GM18873 (cell line): ENCODE measurements at regions not wholly inside any gene's neighbourhood (a gene's known extent, or its start where the extent isn't known, plus 50 kb on each side); places are given as distances from the start of the nearest gene placed in this dataset.

Experiments used
- ATAC-seq: cut with Tn5 transposase; IDR thresholded peaks from one replicate; pipeline ENCODE4 v1.9.1; 2021; ENCODE audit warnings: mild to moderate bottlenecking, moderate library complexity, moderate number of reproducible peaks; ENCODE audit not compliant: unreplicated experiment, low FRiP score

DNA sequence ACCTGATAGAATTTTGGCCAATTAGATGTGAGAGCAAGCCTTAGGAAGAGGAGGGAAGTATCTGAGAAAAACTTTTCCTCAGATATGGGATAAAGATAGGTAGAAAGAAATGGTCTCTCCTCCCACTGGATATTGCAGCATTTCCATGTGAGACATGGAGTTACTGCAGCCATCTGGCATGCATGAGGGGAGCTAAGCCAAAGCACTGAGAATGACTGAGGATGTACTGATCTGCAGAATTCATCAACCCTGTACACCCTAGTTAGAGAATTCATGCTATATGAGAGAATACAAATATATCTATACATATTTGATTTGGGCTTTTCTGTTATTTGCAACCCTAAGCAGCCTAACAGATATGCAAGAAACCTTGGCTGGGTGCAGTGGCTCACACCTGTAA, 52.5 kb upstream of the RPL34 start:
- ATAC-seq, result no peak

DNA sequence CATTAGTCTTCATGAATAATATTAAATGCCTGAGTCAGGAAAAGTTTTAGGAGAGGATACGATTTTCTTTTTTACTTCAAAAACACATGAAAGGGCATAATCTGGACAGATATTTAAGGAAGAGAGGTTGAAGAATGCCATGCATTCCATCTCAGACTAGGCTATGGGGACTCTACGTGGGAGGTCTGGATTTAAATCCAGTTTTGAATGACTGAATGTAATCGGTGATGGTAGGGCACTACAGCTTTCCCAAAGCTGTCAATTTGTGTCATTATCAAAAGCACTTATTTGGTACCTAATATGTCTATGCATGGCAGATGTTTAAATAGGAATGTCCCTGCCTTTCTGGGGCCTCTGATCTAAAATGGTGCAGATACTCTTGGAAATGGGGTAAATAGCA, 59.3 kb upstream of the RPL34 start:
- no peak for ATAC-seq

GRCh38 chr4:108560616-108561015, 59.8 kb upstream of the RPL34 start:
- ATAC-seq, result no peak

DNA sequence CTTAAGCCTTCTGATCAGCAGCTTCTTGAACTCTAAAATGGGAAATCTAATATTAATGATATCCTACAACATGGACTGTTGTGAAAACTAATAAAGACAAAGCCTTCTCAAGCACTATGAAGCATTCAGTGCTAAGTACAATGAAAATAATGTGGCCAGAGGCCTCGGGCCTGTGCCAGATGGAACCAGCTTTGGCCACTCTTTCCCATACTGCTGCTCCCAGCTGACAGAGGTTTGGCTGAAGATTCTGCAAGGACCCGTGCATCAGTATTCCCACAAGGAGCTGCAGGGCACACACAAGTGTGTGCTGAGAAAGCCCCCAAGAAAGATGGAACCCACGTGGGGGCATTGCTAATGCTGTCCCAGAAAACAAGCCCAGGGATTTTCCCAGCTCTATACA, 60.5 kb upstream of the RPL34 start:
- ATAC-seq, result no peak

DNA sequence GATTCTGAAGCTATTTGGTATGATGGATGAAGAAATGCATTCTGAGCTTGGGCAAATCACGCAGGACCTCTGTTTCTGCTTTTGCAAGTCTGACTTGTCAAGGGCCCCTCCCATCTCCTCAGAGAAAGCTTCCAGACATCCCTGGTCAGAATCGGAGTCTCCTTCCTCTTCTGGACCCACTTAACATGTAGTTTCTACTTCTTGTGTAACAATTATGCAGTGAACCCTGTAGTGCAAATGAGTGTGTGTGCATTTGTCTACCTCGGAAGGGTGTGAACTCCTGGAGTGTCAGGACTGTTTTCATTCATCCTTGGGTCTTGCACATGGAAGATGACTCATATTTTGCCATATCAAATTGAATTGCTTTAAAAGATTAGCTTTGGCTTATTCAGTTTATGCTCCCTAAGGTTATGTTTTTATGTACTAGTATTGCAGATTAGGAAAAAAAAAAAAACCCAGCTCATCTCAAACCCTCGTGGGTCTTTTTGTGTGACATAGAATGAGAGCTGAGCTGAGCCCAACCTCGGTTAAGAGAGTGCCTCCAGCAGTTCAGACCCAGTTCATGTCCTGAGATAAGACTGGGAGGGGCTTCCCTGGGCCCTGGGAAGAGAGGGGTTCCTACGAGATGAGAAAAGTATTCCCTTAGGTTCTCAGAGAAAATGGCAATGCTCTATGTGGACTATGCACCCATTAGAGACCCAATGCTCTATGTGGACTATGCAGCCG, 61.1 kb upstream of the RPL34 start:
- no peak for ATAC-seq

DNA sequence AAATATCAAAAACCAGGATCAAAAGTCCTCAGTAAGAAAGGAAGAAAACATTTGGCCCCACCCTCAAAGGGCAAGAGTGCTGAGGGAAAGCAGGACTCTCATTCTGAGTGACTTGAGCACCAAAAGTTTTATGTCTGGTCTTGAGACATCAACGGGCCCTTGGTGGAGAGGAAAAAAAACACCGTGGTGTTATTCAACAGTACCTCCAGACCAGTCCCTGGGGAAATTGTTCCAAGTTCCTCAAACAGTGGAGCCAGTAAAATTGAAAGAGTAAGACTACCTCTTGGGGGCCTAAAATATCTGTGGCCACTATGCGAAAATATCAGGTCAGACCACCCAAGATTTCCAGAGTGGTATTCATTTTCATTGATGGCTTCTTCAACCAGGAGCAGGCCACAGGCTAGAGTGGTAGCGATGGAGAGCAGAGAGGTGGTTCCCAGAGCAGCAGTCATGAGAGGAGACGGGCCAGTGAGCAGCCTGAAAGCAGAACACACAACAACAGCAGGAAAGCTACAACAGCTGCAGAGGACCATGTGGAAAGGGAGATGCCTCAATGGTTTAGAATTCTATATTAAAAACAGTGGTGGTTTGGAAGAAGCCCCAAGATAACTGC, 63.7 kb upstream of the RPL34 start:
- ATAC-seq, result peak; percentile 55

GRCh38 chr4:108556166-108556565, 64.2 kb upstream of the RPL34 start:
- no peak for ATAC-seq

DNA sequence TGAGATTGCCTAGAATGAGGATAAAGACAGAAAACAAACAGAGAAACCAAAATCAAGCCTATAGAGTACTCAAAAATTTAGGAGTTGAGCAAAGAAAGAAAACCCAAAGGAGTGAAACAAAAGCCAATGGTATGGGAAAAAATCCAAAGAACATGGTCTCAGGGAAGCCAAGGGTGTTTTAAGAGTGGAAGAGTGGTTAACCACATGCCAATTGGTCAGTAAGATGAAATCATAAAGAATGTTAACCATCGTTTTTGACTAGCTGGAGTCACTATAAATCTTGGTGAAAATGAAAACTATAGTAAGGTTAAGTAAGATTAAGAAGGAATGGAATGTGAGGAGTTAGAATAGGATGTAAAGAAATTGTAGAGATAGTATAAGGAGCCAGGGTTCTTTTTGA, 64.7 kb upstream of the RPL34 start:
- no peak for ATAC-seq

DNA sequence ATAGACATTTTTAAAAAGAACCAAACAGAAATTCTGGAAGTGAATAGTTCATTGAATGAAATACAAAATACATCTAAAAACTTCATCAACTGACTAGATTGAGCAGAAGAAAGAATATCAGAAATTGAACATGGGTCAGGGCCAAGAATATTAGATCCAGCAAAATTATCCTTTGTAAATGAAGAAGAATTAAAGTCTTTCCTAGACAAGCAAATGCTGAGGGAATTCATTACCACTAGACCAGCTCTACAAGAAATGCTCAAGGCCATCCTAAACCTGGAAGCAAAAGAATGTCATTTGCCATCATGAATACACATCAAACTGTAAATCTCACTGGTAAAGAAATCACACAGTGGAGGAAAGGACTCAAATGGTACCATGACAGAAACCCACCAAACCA, 72.7 kb upstream of the RPL34 start:
- ATAC-seq, result no peak

DNA sequence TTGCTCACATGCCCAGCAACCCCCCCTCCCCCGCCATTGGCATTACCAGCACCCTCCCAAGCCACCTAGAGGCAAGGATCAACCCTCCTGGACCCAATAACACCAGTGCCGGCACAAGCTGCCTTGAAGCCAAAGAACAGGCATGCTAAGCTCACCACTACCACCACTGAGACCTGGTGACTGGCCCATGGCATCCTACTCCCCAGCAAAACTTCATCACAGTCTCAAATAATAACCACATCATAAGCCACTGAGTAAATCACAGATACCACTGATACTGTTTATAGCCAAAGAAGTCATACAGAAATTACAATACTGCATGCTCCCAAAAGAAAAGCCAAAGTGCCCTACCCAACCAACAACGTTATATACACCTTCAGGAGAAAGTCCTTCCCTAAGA, 73.6 kb upstream of the RPL34 start:
- no peak for ATAC-seq

GRCh38 chr4:108544481-108544880, 75.9 kb upstream of the RPL34 start:
- ATAC-seq, result no peak

- no peak for ATAC-seq
These were observed 76.9 kb upstream of the RPL34 start for GRCh38 chr4:108543359-108543968.

GRCh38 chr4:108540536-108540935, 79.8 kb upstream of the RPL34 start:
- ATAC-seq, result no peak

- ATAC-seq, result no peak
These were observed 83.8 kb upstream of the RPL34 start for GRCh38 chr4:108536577-108536976.

GRCh38 chr4:108535757-108536156, 84.6 kb upstream of the RPL34 start:
- ATAC-seq, result no peak

DNA sequence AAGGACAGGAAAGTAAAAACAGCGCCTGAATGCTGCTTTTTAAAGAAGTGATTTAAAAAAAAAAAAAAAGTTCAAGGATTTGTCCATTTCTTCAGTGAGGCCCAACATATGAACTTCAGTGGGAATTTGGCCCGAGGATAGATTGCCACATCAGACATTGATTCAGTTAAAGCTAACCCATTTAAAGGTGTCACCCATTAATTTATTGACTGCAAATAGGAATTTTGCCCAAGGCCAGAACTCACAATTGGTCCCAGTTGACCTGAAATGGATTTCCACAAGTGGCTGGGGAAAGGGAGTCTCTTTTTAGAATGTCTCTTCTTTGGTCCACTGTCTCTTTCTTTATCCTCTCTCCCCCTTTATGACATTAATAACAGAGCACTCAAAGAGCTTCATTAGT, 86.5 kb upstream of the RPL34 start:
- ATAC-seq, result no peak

DNA sequence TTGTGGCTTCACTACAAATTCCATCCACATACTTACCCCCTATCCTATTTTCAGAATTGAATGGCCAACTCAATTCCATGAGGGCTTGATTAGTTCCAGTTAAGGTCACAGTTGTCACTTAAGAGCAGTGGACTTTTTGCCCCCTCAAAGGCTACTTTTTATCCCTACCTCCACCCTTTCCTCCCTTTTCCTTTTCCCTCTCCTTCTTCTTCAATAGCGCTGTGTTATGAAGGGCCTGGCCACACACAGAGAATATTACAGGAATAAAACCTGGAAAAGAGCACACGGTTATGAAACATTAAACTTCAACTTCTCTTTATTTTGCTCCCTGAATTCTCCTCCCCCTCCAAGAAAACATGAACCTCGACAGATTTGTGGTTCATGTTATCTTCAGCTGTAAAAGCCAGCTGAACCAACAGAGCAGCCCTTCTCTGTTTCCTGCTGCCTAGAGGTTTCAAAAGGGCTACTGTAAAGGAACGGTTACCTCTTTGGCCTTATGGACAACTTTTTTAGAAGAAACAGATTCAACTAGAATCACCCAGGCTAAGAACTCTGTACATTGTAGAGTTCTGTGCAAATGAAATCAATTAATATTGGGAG, 87.0 kb upstream of the RPL34 start:
- ATAC-seq, result no peak

- ATAC-seq, result no peak
These were observed 87.6 kb upstream of the RPL34 start for GRCh38 chr4:108532738-108533137.

DNA sequence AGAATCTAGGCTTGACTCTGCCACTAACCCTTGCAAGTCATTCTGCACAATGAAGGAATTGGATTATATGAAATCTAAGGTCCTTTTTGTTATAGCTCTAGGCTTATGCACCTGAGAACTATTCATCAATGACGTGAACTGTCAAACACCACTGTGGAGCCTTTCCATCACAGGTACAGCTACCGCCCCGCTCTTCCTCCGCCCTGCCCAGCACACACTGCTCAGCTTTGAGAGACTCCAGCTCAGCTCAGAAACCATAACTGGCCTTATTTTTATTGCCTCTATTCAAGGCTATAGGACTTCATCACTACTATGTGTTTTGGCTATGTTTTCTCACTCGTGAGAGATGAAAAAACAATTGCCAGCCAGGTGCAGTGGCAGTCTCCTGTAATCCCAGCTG, 88.2 kb upstream of the RPL34 start:
- no peak for ATAC-seq

- ATAC-seq, result no peak
These were observed 88.9 kb upstream of the RPL34 start for GRCh38 chr4:108531461-108531860.

- ATAC-seq, result no peak
These were observed 90.1 kb upstream of the RPL34 start for GRCh38 chr4:108529984-108530905.
